ENCODE measurements at regions not wholly inside any gene's neighbourhood (a gene's known extent, or its start where the extent isn't known, plus 50 kb on each side); places are given as distances from the start of the nearest gene placed in this dataset.

DNA sequence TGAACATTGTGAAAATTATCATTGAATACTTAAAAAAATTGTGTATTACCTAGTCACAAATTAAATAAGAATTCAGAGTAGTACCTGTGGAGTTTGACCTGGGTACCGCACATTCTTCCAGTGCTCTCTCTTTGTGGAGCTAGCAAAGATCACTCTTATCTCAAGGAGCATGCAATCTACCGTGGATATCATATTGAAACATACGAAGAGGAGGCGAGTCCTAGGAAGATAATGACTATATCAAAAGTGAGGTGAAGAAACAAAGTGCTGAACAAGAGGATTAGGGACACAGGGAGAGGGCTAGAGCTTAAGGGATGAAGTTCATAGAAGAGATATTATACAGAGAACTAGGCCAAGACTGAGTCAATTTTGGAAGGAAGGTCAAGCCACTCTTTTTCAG is 55.9 kb upstream of the NR3C1 start:
- TF ChIP-seq, protein P1, sequence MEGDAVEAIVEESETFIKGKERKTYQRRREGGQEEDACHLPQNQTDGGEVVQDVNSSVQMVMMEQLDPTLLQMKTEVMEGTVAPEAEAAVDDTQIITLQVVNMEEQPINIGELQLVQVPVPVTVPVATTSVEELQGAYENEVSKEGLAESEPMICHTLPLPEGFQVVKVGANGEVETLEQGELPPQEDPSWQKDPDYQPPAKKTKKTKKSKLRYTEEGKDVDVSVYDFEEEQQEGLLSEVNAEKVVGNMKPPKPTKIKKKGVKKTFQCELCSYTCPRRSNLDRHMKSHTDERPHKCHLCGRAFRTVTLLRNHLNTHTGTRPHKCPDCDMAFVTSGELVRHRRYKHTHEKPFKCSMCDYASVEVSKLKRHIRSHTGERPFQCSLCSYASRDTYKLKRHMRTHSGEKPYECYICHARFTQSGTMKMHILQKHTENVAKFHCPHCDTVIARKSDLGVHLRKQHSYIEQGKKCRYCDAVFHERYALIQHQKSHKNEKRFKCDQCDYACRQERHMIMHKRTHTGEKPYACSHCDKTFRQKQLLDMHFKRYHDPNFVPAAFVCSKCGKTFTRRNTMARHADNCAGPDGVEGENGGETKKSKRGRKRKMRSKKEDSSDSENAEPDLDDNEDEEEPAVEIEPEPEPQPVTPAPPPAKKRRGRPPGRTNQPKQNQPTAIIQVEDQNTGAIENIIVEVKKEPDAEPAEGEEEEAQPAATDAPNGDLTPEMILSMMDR (IDR thresholded peaks at IDR 0.05 in 8 of 11, conservative IDR thresholded peaks at IDR 0.05 in 3 of 11), result no peak
- TF ChIP-seq POLR2A (IDR thresholded peaks at IDR 0.05) (no peak), POLR2AphosphoS5 (IDR thresholded peaks at IDR 0.05) (no peak)

Data from spleen (tissue), 7 donors.